SH-SY5Y (cell line): ENCODE measurements at regions not wholly inside any gene's neighbourhood (a gene's known extent, or its start where the extent isn't known, plus 50 kb on each side); places are given as distances from the start of the nearest gene placed in this dataset.

Source experiments
- GATA2 ChIP-seq: IDR thresholded peaks from 2 replicates; pipeline ENCODE4 v1.6.1; 2011; ENCODE audit warnings: mild to moderate bottlenecking, low read depth, low read length
- GATA3 ChIP-seq: IDR thresholded peaks from 2 replicates; pipeline ENCODE4 v1.6.1; 2011; ENCODE audit warnings: low read depth, mild to moderate bottlenecking, low read length, moderate library complexity

GRCh38 chr2:122077114-122077513 lies 321.7 kb downstream of the TSN start:
- TF ChIP-seq GATA2 (no peak), GATA3 (no peak)
